ENCODE measurements at regions not wholly inside any gene's neighbourhood (a gene's known extent, or its start where the extent isn't known, plus 50 kb on each side); places are given as distances from the start of the nearest gene placed in this dataset.

GRCh38 chr6:14985366-14985765, 260.5 kb upstream of the JARID2 start:
- TF ChIP-seq CSDC2 (CRISPR knock-in tag; IDR thresholded peaks at IDR 0.05), result no peak
- TF ChIP-seq ZNF565 (CRISPR knock-in tag; conservative IDR thresholded peaks at IDR 0.05; ENCODE audit: low read depth), result no peak
- no peak for ATAC-seq

- no peak for ATAC-seq
- TF ChIP-seq BACH2 (CRISPR knock-in tag; IDR thresholded peaks at IDR 0.05; ENCODE audit: borderline replicate concordance) (no peak), PPARA (CRISPR knock-in tag; IDR thresholded peaks at IDR 0.05; ENCODE audit: borderline replicate concordance) (no peak), ZNF70 (CRISPR knock-in tag; IDR thresholded peaks at IDR 0.05) (no peak)
Observed at GRCh38 chr6:14986370-14986769, 259.5 kb upstream of the JARID2 start.

- TF ChIP-seq SNAI2 (CRISPR knock-in tag; IDR thresholded peaks at IDR 0.05) (no peak), PPARA (CRISPR knock-in tag; IDR thresholded peaks at IDR 0.05; ENCODE audit: borderline replicate concordance) (no peak), RARB (CRISPR knock-in tag; IDR thresholded peaks at IDR 0.05) (no peak), ZFP3 (CRISPR knock-in tag; IDR thresholded peaks at IDR 0.05) (no peak), ESRRG (CRISPR knock-in tag; IDR thresholded peaks at IDR 0.05) (no peak), POU6F1 (CRISPR knock-in tag; IDR thresholded peaks at IDR 0.05; ENCODE audit: borderline replicate concordance, low read depth) (no peak), CSRNP3 (CRISPR knock-in tag; IDR thresholded peaks at IDR 0.05) (no peak)
Observed at GRCh38 chr6:14987490-14987889, 258.4 kb upstream of the JARID2 start.

GRCh38 chr6:14992382-14992781, 253.5 kb upstream of the JARID2 start:
- TF ChIP-seq SNAI2 (CRISPR knock-in tag; IDR thresholded peaks at IDR 0.05) (no peak), ZC3H10 (CRISPR knock-in tag; IDR thresholded peaks at IDR 0.05) (no peak)

More at GRCh38 chr6:14987490-14987889, 258.4 kb upstream of the JARID2 start:
- ATAC-seq, result no peak

GRCh38 chr6:14995208-14995607, 250.7 kb upstream of the JARID2 start:
- TF ChIP-seq ESRRG (CRISPR knock-in tag; IDR thresholded peaks at IDR 0.05), result no peak
- no peak for TF ChIP-seq CSDC2 (CRISPR knock-in tag; IDR thresholded peaks at IDR 0.05)
- TF ChIP-seq CREB5 (CRISPR knock-in tag; IDR thresholded peaks at IDR 0.05; ENCODE audit: low read depth), result no peak
- TF ChIP-seq OSR1 (CRISPR knock-in tag; IDR thresholded peaks at IDR 0.05), result no peak
- no peak for TF ChIP-seq ZNF8 (CRISPR knock-in tag; IDR thresholded peaks at IDR 0.05)
- no peak for ATAC-seq

More at GRCh38 chr6:14992382-14992781, 253.5 kb upstream of the JARID2 start:
- no peak for ATAC-seq

- ATAC-seq, result no peak
- TF ChIP-seq ZFP30 (CRISPR knock-in tag; IDR thresholded peaks at IDR 0.05) (no peak), ZNF8 (CRISPR knock-in tag; IDR thresholded peaks at IDR 0.05) (no peak), CREB5 (CRISPR knock-in tag; IDR thresholded peaks at IDR 0.05; ENCODE audit: low read depth) (no peak), CSDC2 (CRISPR knock-in tag; IDR thresholded peaks at IDR 0.05) (no peak), POU6F1 (CRISPR knock-in tag; IDR thresholded peaks at IDR 0.05; ENCODE audit: borderline replicate concordance, low read depth) (no peak), ZNF70 (CRISPR knock-in tag; IDR thresholded peaks at IDR 0.05) (no peak), TCF4 (CRISPR knock-in tag; IDR thresholded peaks at IDR 0.05; ENCODE audit: borderline replicate concordance) (no peak), PATZ1 (CRISPR knock-in tag; IDR thresholded peaks at IDR 0.05; ENCODE audit: borderline replicate concordance) (no peak), PPARA (CRISPR knock-in tag; IDR thresholded peaks at IDR 0.05; ENCODE audit: borderline replicate concordance) (no peak), TOX (CRISPR knock-in tag; IDR thresholded peaks at IDR 0.05; ENCODE audit: borderline replicate concordance) (no peak), ZNF565 (CRISPR knock-in tag; conservative IDR thresholded peaks at IDR 0.05; ENCODE audit: low read depth) (no peak), TSHZ2 (CRISPR knock-in tag; IDR thresholded peaks at IDR 0.05) (no peak)
Observed at GRCh38 chr6:14995966-14996602, 249.8 kb upstream of the JARID2 start.
